ENCODE measurements at regions not wholly inside any gene's neighbourhood (a gene's known extent, or its start where the extent isn't known, plus 50 kb on each side); places are given as distances from the start of the nearest gene placed in this dataset.

DNA sequence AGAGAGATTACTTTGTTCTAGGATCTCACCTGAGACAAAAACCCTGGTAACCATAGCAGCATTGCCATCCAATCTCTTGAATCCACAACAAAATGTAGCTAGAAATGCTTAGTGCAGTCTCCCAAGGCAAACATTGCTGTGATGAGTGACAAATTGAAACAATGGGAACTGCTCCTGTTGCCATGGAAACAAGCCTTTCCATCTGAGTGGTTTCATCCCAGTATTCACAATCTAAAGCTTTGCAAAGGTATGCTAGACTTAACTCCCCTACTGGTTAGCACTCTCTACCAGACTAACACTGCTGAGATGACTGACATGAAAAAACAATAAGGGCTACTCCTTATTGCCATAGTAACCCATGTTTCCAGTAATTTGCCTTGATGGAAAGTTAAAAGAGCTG is 172.6 kb upstream of the CNTN3 start:
- Histone ChIP-seq H3K4me1 (no peaks in the 10 kb centered on the region), H3K9me3 (no peaks in the 10 kb centered on the region), H3K27me3 (no peaks in the 10 kb centered on the region), H3K27ac (no peak overlapping the region), H3K4me3 (no peak overlapping the region), H3K36me3 (no peaks in the 10 kb centered on the region)
- DNase-seq (no peak), ATAC-seq (no peak)
- intact Hi-C loops (cut with DNase I), result no loop called here
- TF ChIP-seq, protein P1, sequence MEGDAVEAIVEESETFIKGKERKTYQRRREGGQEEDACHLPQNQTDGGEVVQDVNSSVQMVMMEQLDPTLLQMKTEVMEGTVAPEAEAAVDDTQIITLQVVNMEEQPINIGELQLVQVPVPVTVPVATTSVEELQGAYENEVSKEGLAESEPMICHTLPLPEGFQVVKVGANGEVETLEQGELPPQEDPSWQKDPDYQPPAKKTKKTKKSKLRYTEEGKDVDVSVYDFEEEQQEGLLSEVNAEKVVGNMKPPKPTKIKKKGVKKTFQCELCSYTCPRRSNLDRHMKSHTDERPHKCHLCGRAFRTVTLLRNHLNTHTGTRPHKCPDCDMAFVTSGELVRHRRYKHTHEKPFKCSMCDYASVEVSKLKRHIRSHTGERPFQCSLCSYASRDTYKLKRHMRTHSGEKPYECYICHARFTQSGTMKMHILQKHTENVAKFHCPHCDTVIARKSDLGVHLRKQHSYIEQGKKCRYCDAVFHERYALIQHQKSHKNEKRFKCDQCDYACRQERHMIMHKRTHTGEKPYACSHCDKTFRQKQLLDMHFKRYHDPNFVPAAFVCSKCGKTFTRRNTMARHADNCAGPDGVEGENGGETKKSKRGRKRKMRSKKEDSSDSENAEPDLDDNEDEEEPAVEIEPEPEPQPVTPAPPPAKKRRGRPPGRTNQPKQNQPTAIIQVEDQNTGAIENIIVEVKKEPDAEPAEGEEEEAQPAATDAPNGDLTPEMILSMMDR (IDR thresholded peaks at IDR 0.05), result no peak

DNA sequence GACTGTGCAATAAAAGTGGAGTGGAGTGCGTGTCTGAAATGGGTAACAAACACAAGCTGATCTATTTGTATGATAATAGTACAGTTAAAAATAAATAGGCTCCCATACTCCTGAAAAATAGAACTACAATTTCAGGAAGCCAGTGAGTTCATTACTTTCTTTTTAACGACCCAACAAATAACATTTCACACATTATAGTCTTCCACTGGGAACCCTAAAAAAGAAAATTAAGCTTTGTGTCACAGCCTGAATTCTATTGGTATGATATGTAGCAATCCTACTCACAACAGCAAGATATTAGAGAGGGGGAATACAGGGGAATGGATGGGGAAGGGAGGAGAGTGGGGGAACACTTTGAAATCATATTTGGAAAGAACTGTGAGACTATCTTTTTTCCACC is 156.9 kb upstream of the CNTN3 start:
- intact Hi-C loops (cut with DNase I), result no loop called here
- DNase-seq (no peak), ATAC-seq (no peak)
- H3K4me1 ChIP-seq, result no peaks in the 10 kb centered on the region
- TF ChIP-seq, protein P1 (IDR thresholded peaks at IDR 0.05), result no peak
- H3K4me3 ChIP-seq, result no peak overlapping the region
- H3K27ac ChIP-seq, result no peak overlapping the region
- no peaks in the 10 kb centered on the region for H3K36me3 ChIP-seq
- H3K9me3 ChIP-seq, result no peaks in the 10 kb centered on the region
- no peaks in the 10 kb centered on the region for H3K27me3 ChIP-seq

DNA sequence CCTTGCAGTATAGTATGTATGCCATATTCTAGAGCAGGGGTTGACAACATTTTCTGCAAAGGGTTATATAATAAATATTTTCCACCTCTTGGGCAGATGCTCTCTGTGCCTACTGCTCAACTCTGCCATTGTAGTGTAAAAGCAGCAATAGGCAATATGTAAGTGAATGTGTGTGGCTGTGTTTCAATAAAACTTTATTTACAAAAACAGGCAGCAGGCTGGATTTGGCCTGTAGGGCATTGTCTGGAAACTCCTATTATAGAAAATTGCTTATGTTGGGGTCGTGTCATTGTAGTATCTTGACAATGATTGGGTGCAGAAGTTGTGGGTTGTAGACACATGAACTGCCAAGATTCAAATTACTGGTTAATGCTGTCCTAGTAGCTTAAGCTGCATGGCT is 153.6 kb upstream of the CNTN3 start:
- TF ChIP-seq, protein P1 (IDR thresholded peaks at IDR 0.05), result no peak
- no peaks in the 10 kb centered on the region for H3K4me1 ChIP-seq
- no peak overlapping the region for H3K27ac ChIP-seq
- H3K36me3 ChIP-seq, result no peaks in the 10 kb centered on the region
- ATAC-seq (no peak), DNase-seq (no peak)
- no peaks in the 10 kb centered on the region for H3K9me3 ChIP-seq
- no peak overlapping the region for H3K4me3 ChIP-seq
- H3K27me3 ChIP-seq, result no peaks in the 10 kb centered on the region
- intact Hi-C loops (cut with DNase I), result no loop called here

DNA sequence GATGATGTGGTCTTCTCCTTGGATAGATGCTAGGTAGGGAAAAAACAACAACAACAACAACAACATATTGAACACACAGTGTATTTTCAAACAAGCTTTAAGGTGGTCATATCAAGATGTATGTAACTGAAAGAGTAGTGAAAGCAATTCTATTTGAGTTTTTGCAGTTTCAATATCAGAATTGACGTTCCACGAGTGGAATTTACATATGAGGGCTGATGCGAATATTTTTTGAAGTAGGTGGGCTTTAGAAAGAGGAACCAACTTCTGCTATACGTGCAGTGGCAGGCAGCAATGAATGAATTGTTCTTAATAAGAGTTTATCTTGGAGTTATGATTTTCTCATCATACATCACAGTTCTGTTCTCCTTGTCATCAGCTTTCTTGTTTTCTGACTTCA is 151.9 kb upstream of the CNTN3 start:
- Histone ChIP-seq H3K36me3 (no peaks in the 10 kb centered on the region), H3K4me3 (no peak overlapping the region), H3K4me1 (no peaks in the 10 kb centered on the region), H3K27ac (no peak overlapping the region), H3K27me3 (no peaks in the 10 kb centered on the region), H3K9me3 (no peaks in the 10 kb centered on the region)
- DNase-seq, result no peak
- TF ChIP-seq, protein P1 (IDR thresholded peaks at IDR 0.05), result no peak
- intact Hi-C loops (cut with DNase I), result no loop called here
- ATAC-seq, result no peak

DNA sequence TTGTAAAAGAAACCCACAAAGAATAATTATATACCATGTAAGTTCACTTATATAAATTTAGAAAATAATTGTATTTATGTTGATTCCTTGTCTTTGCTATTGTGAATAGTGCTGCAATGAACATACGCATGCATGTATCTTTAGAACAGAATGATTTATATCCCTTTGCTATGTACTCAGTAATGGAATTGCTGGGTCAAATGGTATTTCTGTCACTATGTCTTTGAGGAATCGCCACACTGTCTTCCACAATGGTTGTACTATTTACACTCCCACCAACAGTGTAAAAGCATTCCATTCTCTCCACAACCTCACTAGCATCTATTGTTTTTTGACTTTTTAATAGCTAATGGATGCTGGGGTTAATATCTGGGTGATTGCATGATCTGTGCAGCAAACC is 149.4 kb upstream of the CNTN3 start:
- intact Hi-C loops (cut with DNase I), result no loop called here
- Histone ChIP-seq H3K27ac (no peak overlapping the region), H3K4me1 (no peaks in the 10 kb centered on the region), H3K4me3 (no peak overlapping the region), H3K36me3 (no peaks in the 10 kb centered on the region), H3K9me3 (no peaks in the 10 kb centered on the region), H3K27me3 (no peaks in the 10 kb centered on the region)
- ATAC-seq (no peak), DNase-seq (no peak)
- TF ChIP-seq, protein P1 (IDR thresholded peaks at IDR 0.05), result no peak

All from left lung (tissue), 4 donors.